HG03103 (cell line): ENCODE measurements at regions not wholly inside any gene's neighbourhood (a gene's known extent, or its start where the extent isn't known, plus 50 kb on each side); places are given as distances from the start of the nearest gene placed in this dataset.
A peak's percentile ranks its signal among the peaks of the same experiment; 100 is the strongest.
"Not testable (repeated sequence)": the region's sequence is repeated elsewhere in the genome, so short reads cannot be mapped to it uniquely, and the experiment has no call there.

Experiments
- ATAC-seq: cut with Tn5 transposase; IDR thresholded peaks from one replicate; pipeline ENCODE4 v1.9.1; 2021; ENCODE audit warnings: low read depth; ENCODE audit not compliant: unreplicated experiment

GRCh38 chr18:67455890-67456501, 60.5 kb downstream of the DSEL start:
- no peak for ATAC-seq

- no peak for ATAC-seq
These were observed 62.6 kb downstream of the DSEL start for GRCh38 chr18:67453901-67454300.

GRCh38 chr18:67451960-67452359, 64.6 kb downstream of the DSEL start:
- no peak for ATAC-seq

- ATAC-seq, result not testable (repeated sequence)
These were observed 65.4 kb downstream of the DSEL start for GRCh38 chr18:67451101-67451500.

GRCh38 chr18:67433971-67434370, 82.5 kb downstream of the DSEL start:
- no peak for ATAC-seq

DNA sequence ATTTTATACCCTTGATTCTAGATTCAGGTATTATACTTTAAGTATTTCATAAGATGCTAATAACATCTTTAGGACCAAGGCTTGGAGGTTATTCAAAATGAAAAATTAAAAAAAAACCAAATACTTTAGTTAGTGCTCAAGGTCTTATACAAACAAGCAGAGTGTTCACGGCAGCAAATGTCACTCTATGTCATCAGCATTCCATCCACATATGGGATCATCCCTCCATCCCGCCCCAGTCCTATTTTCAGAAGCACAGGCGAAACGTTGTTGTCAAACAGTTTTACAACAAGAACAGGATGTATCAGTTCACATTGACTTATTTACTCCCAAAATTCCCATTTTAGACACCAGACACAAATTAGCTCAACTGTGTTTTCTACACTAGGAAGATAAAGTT, 83.7 kb downstream of the DSEL start:
- no peak for ATAC-seq

DNA sequence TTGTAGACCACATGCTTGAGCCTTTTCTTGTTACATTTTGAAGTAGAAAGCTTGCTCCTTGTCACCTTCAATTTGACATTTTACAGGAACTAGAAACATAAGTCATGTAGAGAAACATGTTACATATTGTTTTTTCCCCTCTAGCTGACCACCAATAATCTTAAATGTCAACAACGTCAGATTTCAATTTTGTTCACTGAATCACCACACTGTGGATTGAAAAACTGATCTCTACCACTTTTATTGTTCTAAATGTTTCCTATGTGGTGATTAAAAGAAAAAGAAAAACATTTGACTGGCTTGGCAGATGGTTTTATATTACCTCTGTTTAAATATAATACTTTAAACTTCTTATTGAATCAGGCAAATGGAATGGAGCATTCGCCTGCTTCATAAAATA, 87.7 kb downstream of the DSEL start:
- no peak for ATAC-seq

- ATAC-seq, result no peak
These were observed 88.4 kb downstream of the DSEL start for GRCh38 chr18:67428158-67428557.

DNA sequence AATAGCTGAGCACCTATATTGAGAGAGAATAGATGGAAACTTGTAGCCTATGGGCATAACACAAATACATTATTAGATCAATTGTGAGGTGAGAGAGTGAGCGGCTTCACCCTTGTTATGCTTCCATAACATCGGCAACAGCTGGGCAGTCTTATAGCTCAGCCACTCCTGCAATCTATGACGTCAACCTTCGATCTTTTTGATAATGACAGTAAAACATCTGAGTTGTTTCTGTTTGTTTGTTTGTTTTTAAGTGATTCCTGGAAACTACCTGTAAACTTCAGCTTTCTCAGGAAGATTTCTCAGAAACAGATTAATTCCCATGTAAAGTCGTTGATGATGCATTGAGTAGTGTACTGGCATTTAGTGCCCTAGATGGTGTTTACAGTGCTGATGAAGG, 90.0 kb downstream of the DSEL start:
- no peak for ATAC-seq

- ATAC-seq, result no peak
These were observed 90.8 kb downstream of the DSEL start for GRCh38 chr18:67425672-67426071.

GRCh38 chr18:67421651-67422050, 94.9 kb downstream of the DSEL start:
- no peak for ATAC-seq

GRCh38 chr18:67417864-67418523, 98.5 kb downstream of the DSEL start:
- ATAC-seq, result peak; percentile 88

DNA sequence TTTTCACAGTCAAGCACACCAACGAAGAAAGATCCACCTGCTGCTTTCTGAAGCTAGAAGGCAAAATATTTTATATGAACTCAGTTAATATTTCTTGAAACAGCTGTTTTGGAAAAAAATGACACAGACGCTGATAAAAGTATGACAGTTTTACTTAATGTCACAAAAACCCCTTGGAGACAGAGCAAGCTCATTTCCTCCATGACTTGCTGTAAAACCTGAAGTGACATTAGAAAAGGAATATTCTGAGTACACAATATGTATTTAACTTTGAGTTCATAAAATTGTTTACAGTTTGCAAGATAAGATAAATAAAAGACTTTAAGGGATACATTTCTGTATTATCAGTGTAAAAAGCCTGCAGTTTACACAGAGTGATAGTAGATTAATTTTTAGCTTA, 105.4 kb downstream of the DSEL start:
- no peak for ATAC-seq

GRCh38 chr18:67410075-67411070, 106.1 kb downstream of the DSEL start:
- no peak for ATAC-seq

DNA sequence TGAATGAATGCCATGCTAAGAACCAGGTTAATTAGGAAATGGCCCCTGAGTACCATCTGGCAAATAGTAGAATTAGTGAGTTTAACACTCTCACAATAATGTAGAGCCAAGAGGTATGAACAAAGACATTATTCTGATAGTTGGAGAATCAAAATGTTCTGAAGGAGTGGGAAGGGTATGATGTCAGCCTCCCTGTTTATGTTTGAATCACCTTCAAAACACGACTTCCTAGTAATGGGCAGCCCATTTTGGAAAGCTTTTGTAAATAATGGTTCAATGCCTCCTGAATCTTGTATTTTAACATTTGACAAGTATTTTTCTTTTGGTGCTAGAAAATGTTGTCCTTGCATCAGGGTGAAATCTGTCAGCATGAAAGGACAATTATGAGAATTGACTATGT, 108.3 kb downstream of the DSEL start:
- no peak for ATAC-seq

- no peak for ATAC-seq
These were observed 109.8 kb downstream of the DSEL start for GRCh38 chr18:67406714-67407113.

DNA sequence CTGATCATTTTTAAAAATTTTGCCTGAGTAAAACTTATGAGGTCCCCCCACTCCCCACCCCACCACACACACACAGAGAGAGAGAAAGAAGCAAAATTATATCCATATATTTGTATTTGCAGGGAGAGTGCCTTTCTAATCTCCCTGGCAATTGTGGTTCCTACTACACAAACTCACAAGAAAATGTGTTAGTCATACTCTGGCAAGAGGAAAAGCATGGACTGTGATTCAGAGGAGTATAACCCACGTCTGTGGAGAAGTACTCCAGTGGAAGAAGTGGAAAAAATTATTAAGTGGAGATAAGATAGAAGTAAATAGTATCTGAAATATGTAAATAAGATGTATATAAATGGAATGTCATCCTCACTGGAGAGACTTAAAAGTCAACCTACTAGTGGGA, 114.0 kb downstream of the DSEL start:
- ATAC-seq, result no peak

GRCh38 chr18:67400502-67401117, 115.9 kb downstream of the DSEL start:
- ATAC-seq, result no peak

- no peak for ATAC-seq
These were observed 130.5 kb downstream of the DSEL start for GRCh38 chr18:67386032-67386431.

DNA sequence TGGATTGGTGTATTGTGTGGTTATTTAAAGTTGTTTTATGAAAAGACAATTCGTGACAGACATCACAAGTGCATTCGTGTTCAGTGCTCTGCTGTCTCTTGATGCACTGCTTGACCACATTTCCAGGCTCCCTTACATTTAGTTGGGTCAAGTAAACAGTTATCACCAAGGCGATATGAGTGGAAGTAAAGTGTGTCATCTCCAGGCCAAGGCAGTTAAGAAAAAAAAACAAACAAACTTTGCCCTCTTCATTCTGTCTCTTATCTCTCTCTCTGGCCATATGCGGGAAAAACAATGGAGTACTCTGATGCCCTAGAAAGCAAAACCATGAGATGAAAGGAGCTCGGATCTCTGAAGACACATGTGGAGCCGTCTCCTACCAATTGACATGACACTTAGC, 131.1 kb downstream of the DSEL start:
- no peak for ATAC-seq

- not testable (repeated sequence) for ATAC-seq
These were observed 132.5 kb downstream of the DSEL start for GRCh38 chr18:67384057-67384456.
